ENCODE measurements at regions not wholly inside any gene's neighbourhood (a gene's known extent, or its start where the extent isn't known, plus 50 kb on each side); places are given as distances from the start of the nearest gene placed in this dataset.

DNA sequence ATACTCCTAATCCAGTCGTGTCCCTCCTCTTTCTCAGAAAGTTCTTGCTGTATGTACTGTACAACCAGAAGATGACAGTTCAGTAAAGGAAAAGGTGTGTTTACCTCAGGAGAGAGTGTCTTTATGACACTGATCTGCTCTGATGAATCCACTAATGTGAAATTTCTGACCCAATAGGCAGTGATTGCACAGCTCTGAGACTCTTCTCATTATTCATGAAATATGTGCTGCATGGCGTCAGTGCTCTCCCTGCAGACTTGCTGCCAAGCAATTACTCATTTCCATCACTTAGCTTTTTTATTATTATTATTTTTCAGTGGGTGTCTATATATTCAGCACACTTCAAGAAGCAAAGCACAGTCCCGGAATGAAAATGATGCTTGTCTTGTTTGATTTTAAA, 389.0 kb downstream of the RASEF start:
- no peak for DNase-seq

DNA sequence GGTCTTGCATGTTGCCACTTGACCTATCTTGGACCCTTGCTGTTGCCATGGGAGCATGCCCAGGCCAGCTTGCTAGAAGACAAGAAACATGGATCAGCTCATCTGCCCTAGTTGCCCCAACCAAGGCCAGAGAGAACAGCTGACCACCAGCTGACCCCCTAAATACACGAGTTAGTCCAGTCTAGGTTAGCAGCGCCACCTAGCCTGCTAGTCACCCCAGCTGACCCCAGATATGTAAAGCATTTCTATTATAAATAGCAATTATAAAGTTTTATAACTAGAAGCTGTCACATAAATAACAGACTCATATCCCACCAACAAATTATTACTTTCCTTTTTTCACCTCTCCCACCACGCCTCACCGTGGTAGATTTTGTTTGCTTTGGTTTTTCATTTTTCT, 387.8 kb downstream of the RASEF start:
- no peak for DNase-seq

DNA sequence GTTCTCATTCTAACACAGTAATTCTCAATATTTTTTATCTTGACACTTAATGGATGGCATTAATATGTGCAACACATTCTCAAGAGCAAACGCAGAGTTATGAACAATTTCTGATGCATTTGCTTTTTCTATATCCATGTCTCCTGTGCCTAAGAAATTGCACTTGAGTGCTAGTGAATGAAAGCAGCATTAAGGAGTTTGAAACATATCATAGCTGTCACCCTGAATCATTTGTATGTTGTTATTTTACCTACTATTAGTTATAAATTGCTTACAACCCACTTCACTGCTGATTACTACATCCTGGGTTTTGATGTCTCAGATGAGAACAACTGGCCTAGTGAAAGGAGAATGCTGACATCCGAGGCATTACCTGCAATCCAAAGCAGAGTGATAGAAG, 387.3 kb downstream of the RASEF start:
- DNase-seq = no peak

GRCh38 chr9:82677086-82677485, 385.9 kb downstream of the RASEF start:
- no peak for DNase-seq

DNA sequence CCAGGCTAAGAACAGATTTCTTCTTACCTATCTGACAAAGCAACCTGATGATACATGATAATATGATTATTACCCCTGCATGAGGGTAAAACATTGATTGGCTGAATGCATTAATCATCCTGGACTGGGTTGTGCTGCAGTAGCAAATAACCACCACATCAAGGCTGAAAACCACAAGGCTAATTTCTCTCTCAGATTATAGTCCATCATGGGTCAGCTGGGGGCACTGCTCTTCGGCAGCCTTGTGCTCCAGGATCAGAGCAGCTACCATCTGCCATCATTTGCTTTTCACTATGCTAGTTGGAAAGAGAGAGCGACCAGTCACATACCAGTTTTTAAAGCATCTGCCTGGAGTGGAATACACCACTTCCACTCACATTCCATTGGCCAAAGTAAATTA, 383.5 kb downstream of the RASEF start:
- peak; percentile 19 for DNase-seq

DNA sequence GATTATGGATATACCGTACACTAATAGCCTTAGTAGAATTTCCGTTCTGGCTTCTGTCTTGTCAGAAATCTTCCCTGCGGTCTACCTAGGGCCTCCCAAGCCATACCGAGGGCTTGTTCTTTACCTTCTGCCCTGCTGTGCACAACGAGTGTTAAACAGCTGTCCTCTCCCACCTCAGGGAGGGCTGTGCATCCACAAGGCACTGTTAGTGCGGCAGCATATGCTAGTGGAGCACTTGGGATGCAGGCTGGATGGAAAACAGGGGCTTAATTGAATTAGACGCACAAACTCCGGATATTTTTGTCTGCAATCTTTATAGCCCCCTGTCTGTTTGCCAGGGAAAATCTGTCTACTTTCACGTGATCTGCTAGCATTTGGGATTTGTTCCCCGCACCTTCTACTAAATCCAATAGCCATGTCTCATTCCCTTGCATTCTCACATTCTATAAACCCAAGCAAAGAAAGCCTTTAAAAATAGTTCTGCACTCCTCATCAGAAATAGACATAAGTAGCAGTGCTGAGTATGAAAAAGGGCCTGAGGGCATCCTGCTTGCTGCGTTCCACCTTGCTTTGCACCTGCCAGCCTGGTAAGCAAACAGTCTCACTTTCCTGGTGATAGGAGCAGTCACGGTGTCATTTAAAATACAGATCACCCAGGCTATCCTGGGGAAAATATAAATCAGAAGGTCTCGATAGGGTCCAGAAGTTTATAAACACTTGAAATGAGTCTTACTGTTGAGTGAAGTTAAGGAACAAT, 382.6 kb downstream of the RASEF start:
- DNase-seq = peak; percentile 27

GRCh38 chr9:82681809-82682208, 381.1 kb downstream of the RASEF start:
- DNase-seq = no peak

DNA sequence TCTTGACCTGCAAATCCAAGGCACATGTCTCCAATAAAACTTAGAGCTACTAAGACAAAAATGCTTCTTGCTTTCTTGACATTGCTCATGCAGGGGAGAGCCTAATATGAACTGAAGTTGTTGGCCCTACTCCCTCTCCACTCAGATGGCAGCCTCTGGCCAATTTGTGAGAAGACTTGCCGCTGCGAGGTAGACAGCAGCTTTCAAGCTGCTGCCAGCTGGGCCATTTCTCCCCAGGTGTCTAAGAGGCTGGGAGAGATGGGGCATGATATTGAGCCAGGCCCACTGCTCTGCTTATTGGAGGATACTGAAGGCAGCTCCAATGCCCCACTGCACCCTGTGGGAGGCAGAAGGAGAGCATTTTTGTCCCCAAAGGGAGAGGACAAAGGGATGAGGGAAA, 380.5 kb downstream of the RASEF start:
- no peak for DNase-seq

DNA sequence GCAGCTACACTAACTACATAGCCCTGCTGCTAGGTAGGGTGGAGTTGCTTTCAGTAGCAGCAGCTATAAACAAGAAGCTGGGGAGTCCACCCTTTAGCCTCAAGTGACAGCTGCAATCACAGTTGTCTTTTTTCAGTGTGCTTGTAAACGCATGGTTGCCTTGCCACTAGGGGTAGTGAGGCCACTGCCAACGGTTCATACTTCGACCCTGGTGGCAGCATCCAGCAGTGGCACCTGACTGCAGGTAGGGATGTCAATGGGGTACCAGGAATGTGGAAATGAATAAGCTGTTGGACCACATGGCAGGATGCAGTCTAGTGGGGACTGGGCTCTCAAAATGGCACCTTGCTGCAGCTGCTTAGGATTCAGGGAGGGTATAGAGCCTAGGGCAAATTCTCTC, 367.2 kb downstream of the RASEF start:
- no peak for DNase-seq

DNA sequence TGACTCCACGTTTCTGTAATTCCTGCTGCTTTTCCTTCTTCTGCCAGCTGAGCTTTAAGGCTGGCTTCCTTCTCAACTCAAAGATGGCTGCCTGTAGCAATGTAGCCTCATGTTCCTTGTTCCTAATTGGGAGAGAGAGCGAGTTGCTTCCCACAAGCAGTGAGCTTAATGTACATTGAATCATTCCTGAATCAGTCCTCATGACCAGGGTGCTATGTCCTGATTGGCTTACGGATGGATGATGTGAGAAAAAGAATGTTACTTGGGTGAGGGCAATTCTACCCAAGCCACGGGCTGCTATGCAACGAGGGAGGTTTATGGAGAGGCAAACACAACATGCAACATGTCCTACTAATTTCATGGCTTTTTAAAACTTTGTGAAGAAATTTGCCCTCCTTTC, 356.2 kb downstream of the RASEF start:
- DNase-seq = no peak

DNA sequence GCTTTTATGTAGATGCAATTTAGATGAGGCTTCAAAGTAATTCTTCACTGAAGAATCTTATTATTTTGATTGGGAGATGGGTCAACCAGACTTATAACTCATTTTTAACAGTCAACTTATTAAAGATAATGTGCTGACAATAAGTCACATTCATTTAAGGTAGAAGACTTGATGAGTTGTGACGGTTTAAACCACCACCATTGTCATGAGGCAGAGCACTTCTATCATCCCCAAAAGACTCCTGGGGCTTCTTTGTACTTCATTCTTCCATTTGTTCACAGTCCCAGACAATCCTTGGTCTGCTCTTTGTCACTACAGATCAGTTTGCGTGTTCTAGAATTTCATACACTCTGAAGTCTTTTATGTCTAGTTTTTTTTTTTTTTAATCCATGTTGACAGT, 346.1 kb downstream of the RASEF start:
- DNase-seq = no peak

GRCh38 chr9:82720515-82720914, 342.4 kb downstream of the RASEF start:
- no peak for DNase-seq

DNA sequence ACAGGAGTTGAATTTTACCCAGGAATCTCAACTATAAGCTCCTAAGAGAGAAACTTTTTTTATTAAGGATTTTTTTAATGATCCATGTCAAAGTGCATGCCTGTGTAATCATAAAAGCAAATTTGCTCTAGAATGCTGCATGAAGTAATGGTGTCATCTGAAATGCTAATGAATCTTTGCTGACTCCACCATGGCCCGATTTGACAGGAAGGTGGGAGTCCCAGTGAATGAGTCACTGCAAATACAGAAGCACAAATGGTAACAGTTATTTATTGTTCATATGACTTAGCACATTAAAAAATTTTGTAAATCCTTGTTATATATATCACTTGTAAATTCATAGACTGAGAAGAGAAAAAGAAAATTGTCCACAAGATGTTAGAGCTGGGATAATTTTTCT, 341.3 kb downstream of the RASEF start:
- no peak for DNase-seq

DNA sequence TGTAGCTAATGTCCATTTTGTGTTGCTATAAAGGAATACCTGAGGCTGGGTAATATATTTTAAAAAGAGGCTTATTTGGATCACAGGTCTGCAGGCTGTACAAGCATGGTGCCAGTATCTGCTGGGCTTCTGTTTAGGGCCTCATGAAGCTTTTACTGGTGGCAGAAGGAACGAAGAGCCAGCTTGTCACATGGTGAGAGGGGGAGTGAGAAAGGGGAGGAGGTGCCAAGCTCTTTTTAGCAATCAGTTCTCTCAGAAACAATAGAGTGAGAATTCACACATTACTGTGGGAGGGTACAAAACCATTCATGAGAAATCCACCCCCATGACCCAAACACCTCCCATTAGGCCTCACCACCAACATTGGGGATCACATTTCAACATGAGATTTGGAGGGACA, 340.9 kb downstream of the RASEF start:
- DNase-seq = no peak

- DNase-seq = no peak
Measured at GRCh38 chr9:82722561-82722960, 340.4 kb downstream of the RASEF start.

DNA sequence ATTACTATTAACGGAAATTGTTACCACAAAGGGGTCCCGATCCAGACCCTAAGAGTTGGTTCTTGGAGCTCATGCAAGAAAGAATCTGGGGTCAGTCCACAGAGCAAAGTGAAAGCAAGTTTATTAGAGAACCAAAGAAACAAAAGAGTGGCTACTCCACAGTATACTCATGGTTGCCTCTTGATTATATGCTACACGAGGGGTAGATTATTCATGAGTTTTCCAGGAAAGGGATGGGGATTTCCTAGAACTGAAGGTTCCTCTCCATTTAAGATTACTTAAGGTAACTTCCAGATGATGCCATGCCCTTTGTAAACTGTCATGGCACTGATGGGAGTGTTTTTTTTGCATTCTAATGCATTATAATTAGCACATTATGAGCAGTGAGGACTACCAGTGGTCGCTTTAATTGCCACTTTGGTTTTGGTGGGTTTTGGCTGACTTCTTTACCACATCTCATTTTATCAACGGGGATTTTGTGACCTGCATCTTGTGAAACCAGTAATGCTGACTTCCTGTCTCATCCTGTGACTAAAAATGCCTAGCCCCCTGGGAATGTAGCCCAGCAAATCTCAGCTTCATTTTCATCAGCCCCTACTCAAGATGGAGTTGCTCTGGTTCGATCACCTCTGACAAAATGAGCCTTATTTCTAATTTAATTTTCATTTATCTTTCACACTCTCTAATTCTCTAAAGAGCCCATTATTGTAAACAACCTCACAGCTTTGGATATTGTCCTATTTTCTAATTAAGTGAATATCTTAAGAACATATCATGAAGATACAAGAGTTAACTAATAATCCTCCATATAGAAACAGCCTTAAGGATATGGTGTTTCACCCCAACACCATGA, 336.3 kb downstream of the RASEF start:
- DNase-seq = no peak

GRCh38 chr9:82729141-82729540, 333.8 kb downstream of the RASEF start:
- DNase-seq = no peak

DNA sequence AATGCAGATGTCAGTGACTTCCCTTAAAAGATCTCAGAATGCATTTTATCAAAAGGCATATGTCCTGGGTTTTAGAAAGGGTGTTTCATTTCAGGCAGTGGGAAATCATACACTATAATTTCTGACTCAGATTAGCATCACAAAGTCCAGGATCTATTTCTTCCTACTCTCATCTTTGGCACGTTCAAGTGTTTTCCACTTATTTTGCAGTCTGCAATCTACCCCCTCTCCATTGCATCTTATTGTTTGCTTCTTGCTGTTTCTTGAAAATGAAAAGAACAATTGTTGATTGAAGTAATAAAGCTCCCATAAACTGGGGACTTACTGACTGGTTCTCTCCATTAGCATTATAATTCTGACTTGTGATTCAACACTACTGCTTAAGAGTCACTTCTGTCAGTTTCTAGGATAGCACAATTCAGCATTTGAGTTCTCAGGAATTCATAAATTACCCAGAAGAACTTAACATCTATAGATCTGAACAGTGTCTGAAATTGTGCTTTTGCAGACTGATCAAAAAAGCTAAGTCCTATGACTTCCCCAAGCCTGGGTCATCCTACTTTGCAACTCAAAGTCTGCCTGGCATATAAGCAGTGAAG, 332.9 kb downstream of the RASEF start:
- no peak for DNase-seq

DNA sequence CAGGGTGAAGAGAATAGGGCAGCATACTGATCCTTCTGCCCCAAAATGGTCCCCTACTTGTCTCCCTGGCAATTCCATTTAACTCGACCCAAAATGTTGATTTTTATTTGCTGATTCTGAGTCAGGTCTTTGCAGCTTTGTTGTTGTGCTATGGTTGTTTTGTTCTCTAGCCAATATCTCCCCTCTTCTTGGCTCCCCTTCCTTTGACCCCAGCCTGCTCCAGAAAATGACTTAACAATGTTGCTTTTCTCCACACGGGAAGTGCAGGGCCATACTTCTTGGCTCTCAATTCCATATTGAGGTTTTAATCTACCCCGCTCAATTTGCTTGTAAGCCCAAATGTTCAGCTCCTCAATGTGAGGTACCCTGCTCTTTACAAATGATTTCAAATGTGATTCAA, 330.0 kb downstream of the RASEF start:
- DNase-seq = no peak

GRCh38 chr9:82736126-82736525, 326.8 kb downstream of the RASEF start:
- DNase-seq = no peak

- DNase-seq = no peak
Measured at GRCh38 chr9:82736701-82737100, 326.2 kb downstream of the RASEF start.

DNA sequence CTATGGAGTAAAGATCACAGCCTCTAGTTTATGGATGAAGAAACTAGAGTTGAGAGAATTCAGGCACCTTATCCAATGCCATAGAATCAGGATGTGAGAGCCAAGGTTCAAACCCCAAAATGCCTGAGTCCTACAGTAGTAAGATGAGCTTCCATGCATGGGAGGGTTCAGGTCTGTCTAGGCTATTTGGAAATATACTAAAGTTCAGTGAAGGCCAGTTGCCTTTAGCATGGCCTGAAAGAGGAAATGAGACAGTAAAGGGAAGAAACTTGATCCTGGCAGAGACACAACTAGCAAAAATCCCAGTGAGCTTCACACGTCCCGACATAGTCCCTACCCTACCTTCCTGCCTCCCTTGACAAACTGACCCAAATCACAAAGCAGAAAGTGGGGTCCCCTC, 317.0 kb downstream of the RASEF start:
- no peak for DNase-seq

- DNase-seq = no peak
Measured at GRCh38 chr9:82750411-82750913, 312.5 kb downstream of the RASEF start.

- DNase-seq = no peak
Measured at GRCh38 chr9:82757924-82758323, 305.0 kb downstream of the RASEF start.
